SK-MEL-5 (cell line): ENCODE measurements at regions not wholly inside any gene's neighbourhood (a gene's known extent, or its start where the extent isn't known, plus 50 kb on each side); places are given as distances from the start of the nearest gene placed in this dataset.
"Not testable (repeated sequence)": the region's sequence is repeated elsewhere in the genome, so short reads cannot be mapped to it uniquely, and the experiment has no call there.

Source experiments
- DNase-seq: peaks from one replicate; pipeline ENCODE4 v3.0.0-alpha.2; 2016; ENCODE audit warnings: low read depth, low spot score
- in situ Hi-C: cut with HindIII; loops from 2 replicates; pipeline ENCODE4 v1.10.0; 2016; ENCODE audit warnings: low sequenced_read_pairs, high pct_unique_total_duplicates, low pct_unique_long_range_greater_than_20kb

GRCh38 chr11:115653076-115653475 lies 148.9 kb upstream of the CADM1 start:
- in situ Hi-C loops: no loop called here
- no peak for DNase-seq

GRCh38 chr11:115652496-115652895 lies 148.3 kb upstream of the CADM1 start:
- in situ Hi-C loops: no loop called here
- no peak for DNase-seq

GRCh38 chr11:115652094-115652493 lies 147.9 kb upstream of the CADM1 start:
- DNase-seq: no peak
- in situ Hi-C loops: no loop called here

- DNase-seq: no peak
- in situ Hi-C loops: no loop called here
Observed at GRCh38 chr11:115649461-115649860, 145.2 kb upstream of the CADM1 start.

GRCh38 chr11:115645631-115646317 lies 141.6 kb upstream of the CADM1 start:
- no peak for DNase-seq
- in situ Hi-C loops: no loop called here

- in situ Hi-C loops: no loop called here
- no peak for DNase-seq
Observed at GRCh38 chr11:115644856-115645255, 140.6 kb upstream of the CADM1 start.

GRCh38 chr11:115643549-115644270 lies 139.5 kb upstream of the CADM1 start:
- in situ Hi-C loops: no loop called here
- no peak for DNase-seq

GRCh38 chr11:115642660-115643059 lies 138.4 kb upstream of the CADM1 start:
- in situ Hi-C loops: no loop called here

GRCh38 chr11:115637599-115638241 lies 133.5 kb upstream of the CADM1 start:
- no peak for DNase-seq
- in situ Hi-C loops: no loop called here

More at GRCh38 chr11:115642660-115643059, 138.4 kb upstream of the CADM1 start:
- no peak for DNase-seq

- no peak for DNase-seq
- in situ Hi-C loops: no loop called here
Observed at GRCh38 chr11:115636753-115637527, 132.7 kb upstream of the CADM1 start.

- in situ Hi-C loops, DNase-seq: not testable (repeated sequence)
Observed at GRCh38 chr11:115633977-115634376, 129.8 kb upstream of the CADM1 start.

- DNase-seq: no peak
- in situ Hi-C loops: no loop called here
Observed at GRCh38 chr11:115632061-115632460, 127.8 kb upstream of the CADM1 start.

- no peak for DNase-seq
- in situ Hi-C loops: no loop called here
Observed at GRCh38 chr11:115631609-115632008, 127.4 kb upstream of the CADM1 start.

- in situ Hi-C loops: no loop called here
- DNase-seq: no peak
Observed at GRCh38 chr11:115630214-115630613, 126.0 kb upstream of the CADM1 start.

GRCh38 chr11:115629456-115630015 lies 125.3 kb upstream of the CADM1 start:
- DNase-seq: no peak
- in situ Hi-C loops: no loop called here

- in situ Hi-C loops: no loop called here
- no peak for DNase-seq
Observed at GRCh38 chr11:115627666-115628460, 123.6 kb upstream of the CADM1 start.

- in situ Hi-C loops: no loop called here
- DNase-seq: no peak
Observed at GRCh38 chr11:115627071-115627470, 122.9 kb upstream of the CADM1 start.
